HepG2 (cell line): ENCODE measurements at regions not wholly inside any gene's neighbourhood (a gene's known extent, or its start where the extent isn't known, plus 50 kb on each side); places are given as distances from the start of the nearest gene placed in this dataset.

Experiments used
- ATAC-seq: fragments of 200-7000 bp; cut with Tn5 transposase; 3 replicates; pipeline ENCODE4 v1.9.1; 2020; ENCODE audit warnings: mild to moderate bottlenecking, moderate library complexity
- BruUV-seq: library from RNA; stranded (reverse); fragments of 400-500 nt; replicated peaks from 2 replicates; lab custom pipeline; 2021; lab: Mats Ljungman, UMichigan
- CTCF ChIA-PET: fragments of 300-600 bp; formaldehyde crosslinking; extraction: SDS; loops from one replicate; lab custom pipeline; 2021; ENCODE audit warnings: low total read pairs, inconsistent platforms, low intra/inter-chr PET ratio; lab: Yijun Ruan, JAX
- POLR2A ChIA-PET: fragments of 350-600 bp; sonication (Branson Sonifier 250); formaldehyde crosslinking; loops from one replicate; lab custom pipeline; 2020; ENCODE audit warnings: antibody characterized with exemption, inconsistent platforms; lab: Yijun Ruan, JAX
- DNase-seq: peaks from one replicate; pipeline ENCODE4 v3.0.0-alpha.2; 2015; ENCODE audit warnings: low spot score
- FAIRE-seq: peaks from 3 replicates; lab custom pipeline; 2011; peaks lifted over from hg19 to GRCh38; lab: Jason Lieb, UNC
- H2AFZ ChIP-seq: one replicate; pipeline ENCODE4 v1.6.1; 2011; ENCODE audit warnings: low read length, inconsistent platforms
- H3K27ac ChIP-seq: fragments of 300-600 bp; 3 replicates; pipeline ENCODE4 v1.8.0; 2011; ENCODE audit warnings: mixed run types, mild to moderate bottlenecking, mixed read lengths, low read length, inconsistent platforms; ENCODE audit not compliant: insufficient read depth; ENCODE audit errors: extremely low read length
- H3K27me3 ChIP-seq, 2 experiments: fragments of 200-600 bp in 1 of 2; 2 replicates in 1 of 2; 3 replicates in 1 of 2; pipeline versions ENCODE4 v1.6.0 to v1.8.0; 2011; ENCODE audit warnings: low read length in 2 of 2, mild to moderate bottlenecking in 2 of 2, moderate library complexity in 2 of 2, inconsistent platforms in 1 of 2; ENCODE audit not compliant: insufficient read depth in 2 of 2, control insufficient read depth in 1 of 2
- H3K36me3 ChIP-seq, 2 experiments: fragments of 200-600 bp in 1 of 2; replicated peaks in 1 of 2; 2 replicates in 1 of 2; 3 replicates in 1 of 2; pipeline versions ENCODE4 v1.5.1 to v1.8.0; 2011; ENCODE audit warnings: low read length in 2 of 2, inconsistent platforms in 1 of 2; ENCODE audit not compliant: insufficient read depth in 2 of 2, control insufficient read depth in 1 of 2
- H3K4me1 ChIP-seq: 2 replicates; pipeline ENCODE4 v1.5.1; 2012; ENCODE audit warnings: low read length, inconsistent platforms; ENCODE audit not compliant: insufficient read depth
- H3K4me2 ChIP-seq: 2 replicates; pipeline ENCODE4 v1.6.0; 2011; ENCODE audit warnings: low read depth, low read length, inconsistent platforms
- H3K4me3 ChIP-seq, 3 experiments: fragments of 200-600 bp in 1 of 3; sonication (generic), shearing (Covaris generic) in 1 of 3; replicated peaks in 1 of 3; 2 replicates each; pipeline ENCODE4 v1.5.1; 2011 to 2016; ENCODE audit warnings: low read length in 3 of 3, inconsistent platforms in 2 of 3, low read depth in 2 of 3, mild to moderate bottlenecking in 2 of 3, control low read depth in 1 of 3, mixed read lengths in 1 of 3; ENCODE audit not compliant: insufficient read depth in 1 of 3
- H3K79me2 ChIP-seq: one replicate; pipeline ENCODE4 v1.6.1; 2011; ENCODE audit warnings: low read length, inconsistent platforms; ENCODE audit not compliant: insufficient read depth
- H3K9ac ChIP-seq: 2 replicates; pipeline ENCODE4 v1.6.0; 2011; ENCODE audit warnings: mild to moderate bottlenecking, low read depth, low read length, inconsistent platforms; ENCODE audit not compliant: insufficient read depth
- H3K9me3 ChIP-seq: 2 replicates; pipeline ENCODE4 v1.5.1; 2012; ENCODE audit warnings: mild to moderate bottlenecking, low read length
- H4K20me1 ChIP-seq: 2 replicates; pipeline ENCODE4 v1.6.0; 2011; ENCODE audit warnings: inconsistent platforms, mild to moderate bottlenecking, low read length, moderate library complexity; ENCODE audit not compliant: insufficient read depth
- EZH2 ChIP-seq: conservative IDR thresholded peaks from 2 replicates; pipeline ENCODE4 v1.6.1; 2012; ENCODE audit warnings: mild to moderate bottlenecking, low read depth, low read length, moderate library complexity
- KAT7 ChIP-seq: IDR thresholded peaks from 2 replicates; pipeline ENCODE4 v1.6.1; 2018; ENCODE audit warnings: borderline replicate concordance, missing compliant biosample characterization
- MED13 ChIP-seq: sonication (generic); formaldehyde crosslinking; IDR thresholded peaks from 2 replicates; pipeline ENCODE4 v1.5.0; 2020; ENCODE audit warnings: missing genetic modification reagents
- RNF2 ChIP-seq: fragments of 450-650 bp; conservative IDR thresholded peaks from 2 replicates; pipeline ENCODE4 v1.6.1; 2016; ENCODE audit warnings: low read depth
- ZNF652 ChIP-seq: IDR thresholded peaks from 2 replicates; pipeline ENCODE4 v1.6.1; 2016; ENCODE audit warnings: low read depth, borderline replicate concordance
- WGBS: methylation state at CpG from one replicate; pipeline ENCODE4 v1.1.6; 2017; ENCODE audit warnings: low lambda C conversion rate; 5-methylcytosine and 5-hydroxymethylcytosine counted together
- in situ Hi-C: cut with HindIII; loops from 2 replicates; pipeline ENCODE4 v1.10.0; 2017; ENCODE audit warnings: low pct_unique_long_range_greater_than_20kb; ENCODE audit not compliant: extremely low pct_ligation_motif_present
- intact Hi-C: fragments of 100-400 bp; cut with micrococcal nuclease; formaldehyde crosslinking; loops from one replicate; pipeline ENCODE4 v1.10.0; 2022; ENCODE audit not compliant: unreplicated experiment
- TF ChIP-seq, protein P1 (sequence below): sonication (generic); formaldehyde crosslinking; IDR thresholded peaks from 2 replicates; pipeline ENCODE4 v1.4.0; 2020; ENCODE audit warnings: mild to moderate bottlenecking, missing genetic modification reagents
- TF ChIP-seq, protein P2 (sequence below): sonication (generic); formaldehyde crosslinking; IDR thresholded peaks from 2 replicates; pipeline ENCODE4 v1.5.0; 2020; ENCODE audit warnings: mild to moderate bottlenecking, missing genetic modification reagents, borderline replicate concordance

DNA sequence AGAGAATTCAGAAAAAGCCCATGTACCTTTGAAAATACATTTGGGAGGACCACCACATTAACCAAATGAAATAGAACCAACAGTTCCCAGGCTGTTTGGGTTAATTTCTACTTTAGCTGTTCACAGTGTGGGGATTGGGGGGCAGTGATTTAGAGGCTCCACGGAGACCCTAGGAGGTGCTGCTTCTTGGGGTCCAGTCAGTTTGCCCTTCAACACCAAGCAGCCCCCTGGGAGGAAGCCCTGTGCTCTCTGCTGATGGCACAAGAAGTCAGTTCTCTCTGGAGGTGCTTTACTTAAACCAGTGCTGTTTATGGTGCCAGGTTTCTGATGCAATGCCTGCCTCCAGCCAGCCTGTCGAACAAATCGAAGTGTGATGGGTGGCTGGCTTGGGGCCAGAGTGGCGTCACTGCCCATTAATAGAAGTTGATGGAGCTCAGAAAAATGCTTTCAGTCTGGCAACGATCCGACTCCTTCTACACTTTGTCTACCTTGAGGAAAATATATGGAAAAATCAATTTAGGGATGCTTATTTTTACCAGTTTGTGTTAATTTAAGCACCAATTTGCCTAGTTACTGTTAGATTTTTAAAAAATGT, 134.0 kb downstream of the SNX18 start:
- 1% methylated on average over 5 of the region's 6 CpGs for WGBS
- ATAC-seq (no peak), DNase-seq (no peak), FAIRE-seq (no peak)
- Histone ChIP-seq H3K36me3 (no peaks in the 10 kb centered on the region), H3K9ac (no peak overlapping the region), H3K4me1 (no peaks in the 10 kb centered on the region), H3K27me3 (no peaks in the 10 kb centered on the region; a peak in 1 of 5 replicates), H3K9me3 (no peaks in the 10 kb centered on the region), H4K20me1 (no peaks in the 10 kb centered on the region), H3K79me2 (no peaks in the 10 kb centered on the region), H3K4me2 (no peak overlapping the region), H3K4me3 (no peak overlapping the region), H3K27ac (no peak overlapping the region), H2AFZ (no peak overlapping the region)
- TF ChIP-seq, protein P1, sequence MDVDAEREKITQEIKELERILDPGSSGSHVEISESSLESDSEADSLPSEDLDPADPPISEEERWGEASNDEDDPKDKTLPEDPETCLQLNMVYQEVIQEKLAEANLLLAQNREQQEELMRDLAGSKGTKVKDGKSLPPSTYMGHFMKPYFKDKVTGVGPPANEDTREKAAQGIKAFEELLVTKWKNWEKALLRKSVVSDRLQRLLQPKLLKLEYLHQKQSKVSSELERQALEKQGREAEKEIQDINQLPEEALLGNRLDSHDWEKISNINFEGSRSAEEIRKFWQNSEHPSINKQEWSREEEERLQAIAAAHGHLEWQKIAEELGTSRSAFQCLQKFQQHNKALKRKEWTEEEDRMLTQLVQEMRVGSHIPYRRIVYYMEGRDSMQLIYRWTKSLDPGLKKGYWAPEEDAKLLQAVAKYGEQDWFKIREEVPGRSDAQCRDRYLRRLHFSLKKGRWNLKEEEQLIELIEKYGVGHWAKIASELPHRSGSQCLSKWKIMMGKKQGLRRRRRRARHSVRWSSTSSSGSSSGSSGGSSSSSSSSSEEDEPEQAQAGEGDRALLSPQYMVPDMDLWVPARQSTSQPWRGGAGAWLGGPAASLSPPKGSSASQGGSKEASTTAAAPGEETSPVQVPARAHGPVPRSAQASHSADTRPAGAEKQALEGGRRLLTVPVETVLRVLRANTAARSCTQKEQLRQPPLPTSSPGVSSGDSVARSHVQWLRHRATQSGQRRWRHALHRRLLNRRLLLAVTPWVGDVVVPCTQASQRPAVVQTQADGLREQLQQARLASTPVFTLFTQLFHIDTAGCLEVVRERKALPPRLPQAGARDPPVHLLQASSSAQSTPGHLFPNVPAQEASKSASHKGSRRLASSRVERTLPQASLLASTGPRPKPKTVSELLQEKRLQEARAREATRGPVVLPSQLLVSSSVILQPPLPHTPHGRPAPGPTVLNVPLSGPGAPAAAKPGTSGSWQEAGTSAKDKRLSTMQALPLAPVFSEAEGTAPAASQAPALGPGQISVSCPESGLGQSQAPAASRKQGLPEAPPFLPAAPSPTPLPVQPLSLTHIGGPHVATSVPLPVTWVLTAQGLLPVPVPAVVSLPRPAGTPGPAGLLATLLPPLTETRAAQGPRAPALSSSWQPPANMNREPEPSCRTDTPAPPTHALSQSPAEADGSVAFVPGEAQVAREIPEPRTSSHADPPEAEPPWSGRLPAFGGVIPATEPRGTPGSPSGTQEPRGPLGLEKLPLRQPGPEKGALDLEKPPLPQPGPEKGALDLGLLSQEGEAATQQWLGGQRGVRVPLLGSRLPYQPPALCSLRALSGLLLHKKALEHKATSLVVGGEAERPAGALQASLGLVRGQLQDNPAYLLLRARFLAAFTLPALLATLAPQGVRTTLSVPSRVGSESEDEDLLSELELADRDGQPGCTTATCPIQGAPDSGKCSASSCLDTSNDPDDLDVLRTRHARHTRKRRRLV (CRISPR knock-in tag) = no peak
- TF ChIP-seq RNF2 = no peak
- TF ChIP-seq KAT7 (CRISPR knock-in tag) = no peak
- TF ChIP-seq, protein P2, sequence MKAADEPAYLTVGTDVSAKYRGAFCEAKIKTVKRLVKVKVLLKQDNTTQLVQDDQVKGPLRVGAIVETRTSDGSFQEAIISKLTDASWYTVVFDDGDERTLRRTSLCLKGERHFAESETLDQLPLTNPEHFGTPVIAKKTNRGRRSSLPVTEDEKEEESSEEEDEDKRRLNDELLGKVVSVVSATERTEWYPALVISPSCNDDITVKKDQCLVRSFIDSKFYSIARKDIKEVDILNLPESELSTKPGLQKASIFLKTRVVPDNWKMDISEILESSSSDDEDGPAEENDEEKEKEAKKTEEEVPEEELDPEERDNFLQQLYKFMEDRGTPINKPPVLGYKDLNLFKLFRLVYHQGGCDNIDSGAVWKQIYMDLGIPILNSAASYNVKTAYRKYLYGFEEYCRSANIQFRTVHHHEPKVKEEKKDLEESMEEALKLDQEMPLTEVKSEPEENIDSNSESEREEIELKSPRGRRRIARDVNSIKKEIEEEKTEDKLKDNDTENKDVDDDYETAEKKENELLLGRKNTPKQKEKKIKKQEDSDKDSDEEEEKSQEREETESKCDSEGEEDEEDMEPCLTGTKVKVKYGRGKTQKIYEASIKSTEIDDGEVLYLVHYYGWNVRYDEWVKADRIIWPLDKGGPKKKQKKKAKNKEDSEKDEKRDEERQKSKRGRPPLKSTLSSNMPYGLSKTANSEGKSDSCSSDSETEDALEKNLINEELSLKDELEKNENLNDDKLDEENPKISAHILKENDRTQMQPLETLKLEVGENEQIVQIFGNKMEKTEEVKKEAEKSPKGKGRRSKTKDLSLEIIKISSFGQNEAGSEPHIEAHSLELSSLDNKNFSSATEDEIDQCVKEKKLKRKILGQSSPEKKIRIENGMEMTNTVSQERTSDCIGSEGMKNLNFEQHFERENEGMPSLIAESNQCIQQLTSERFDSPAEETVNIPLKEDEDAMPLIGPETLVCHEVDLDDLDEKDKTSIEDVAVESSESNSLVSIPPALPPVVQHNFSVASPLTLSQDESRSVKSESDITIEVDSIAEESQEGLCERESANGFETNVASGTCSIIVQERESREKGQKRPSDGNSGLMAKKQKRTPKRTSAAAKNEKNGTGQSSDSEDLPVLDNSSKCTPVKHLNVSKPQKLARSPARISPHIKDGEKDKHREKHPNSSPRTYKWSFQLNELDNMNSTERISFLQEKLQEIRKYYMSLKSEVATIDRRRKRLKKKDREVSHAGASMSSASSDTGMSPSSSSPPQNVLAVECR (CRISPR knock-in tag) = no peak
- TF ChIP-seq ZNF652 = no peak
- TF ChIP-seq MED13 (CRISPR knock-in tag) = no peak
- no peak for TF ChIP-seq EZH2
- in situ Hi-C loops = no loop called here
- CTCF ChIA-PET = no interaction called here
- BruUV-seq = no TSS peak
- intact Hi-C loops = no loop called here
- POLR2A ChIA-PET = no interaction called here
